B cell (primary cell): ENCODE measurements at regions not wholly inside any gene's neighbourhood (a gene's known extent, or its start where the extent isn't known, plus 50 kb on each side); places are given as distances from the start of the nearest gene placed in this dataset.

ENCODE experiments used
- ATAC-seq: fragments of 200-7000 bp; cut with Tn5 transposase; one replicate; pipeline ENCODE4 v1.10.0; 2021; ENCODE audit warnings: low read depth, mild to moderate bottlenecking, moderate number of reproducible peaks, moderate library complexity
- CTCF ChIA-PET: fragments of 350-600 bp; sonication (Branson Sonifier 250); formaldehyde crosslinking; loops from one replicate; lab custom pipeline; 2021; ENCODE audit warnings: antibody characterized with exemption, inconsistent platforms; lab: Charles Lee
- POLR2A ChIA-PET: fragments of 350-600 bp; sonication (Branson Sonifier 250); formaldehyde crosslinking; loops from one replicate; lab custom pipeline; 2021; ENCODE audit warnings: antibody characterized with exemption; lab: Charles Lee
- DNase-seq: peaks from one replicate; pipeline ENCODE4 v3.0.0; 2013
- H2AFZ ChIP-seq: 2 replicates; pipeline ENCODE4 v1.6.1; 2012; ENCODE audit warnings: mild to moderate bottlenecking, low read depth, low read length; ENCODE audit not compliant: insufficient read depth, poor library complexity, severe bottlenecking
- H3K27ac ChIP-seq, 2 donors: 1 replicate in 1 of 2; 2 replicates in 1 of 2; pipeline ENCODE4 v1.5.1; 2012 to 2013; ENCODE audit warnings: low read length in 2 of 2, mild to moderate bottlenecking in 2 of 2, moderate library complexity in 1 of 2
- H3K27me3 ChIP-seq, 4 experiments: fragments of 200-600 bp in 1 of 4; sonication (generic) in 1 of 4; replicated peaks in 1 of 4; 1 replicate in 2 of 4; 2 replicates in 2 of 4; pipeline versions ENCODE4 v1.6.1 to v1.7.0; 2013 to 2016; ENCODE audit warnings: low read length in 3 of 4, mild to moderate bottlenecking in 2 of 4, mixed read lengths in 1 of 4, moderate library complexity in 1 of 4; ENCODE audit not compliant: insufficient read depth in 4 of 4, control insufficient read depth in 3 of 4; ENCODE audit errors: control extremely low read depth in 1 of 4
- H3K36me3 ChIP-seq, 2 experiments: replicated peaks in 1 of 2; 1 replicate in 1 of 2; 2 replicates in 1 of 2; pipeline versions ENCODE4 v1.6.1 to v1.7.1; 2013; ENCODE audit warnings: low read length in 1 of 2; ENCODE audit not compliant: insufficient read depth in 2 of 2, control insufficient read depth in 1 of 2; ENCODE audit errors: control extremely low read depth in 1 of 2, extremely low read depth in 1 of 2
- H3K4me1 ChIP-seq, 2 donors: fragments of 200-600 bp in 1 of 2; sonication (generic) in 1 of 2; 1 replicate in 1 of 2; 2 replicates in 1 of 2; pipeline versions ENCODE4 v1.5.1 to v1.6.1; 2013 to 2017; ENCODE audit warnings: low read length in 2 of 2; ENCODE audit not compliant: control insufficient read depth in 2 of 2, insufficient read depth in 2 of 2
- H3K4me2 ChIP-seq: replicated peaks from 2 replicates; pipeline ENCODE3; 2012; ENCODE audit warnings: mild to moderate bottlenecking, low read depth, low read length; ENCODE audit not compliant: poor library complexity, severe bottlenecking
- H3K4me3 ChIP-seq, 5 experiments: fragments of 200-600 bp in 1 of 5; sonication (generic) in 1 of 5; 1 replicate in 3 of 5; 2 replicates in 2 of 5; pipeline versions ENCODE4 v1.5.1 to v1.7.0; 2011 to 2016; ENCODE audit warnings: low read length in 4 of 5, mild to moderate bottlenecking in 4 of 5, low read depth in 2 of 5, control low read depth in 1 of 5, moderate library complexity in 1 of 5; ENCODE audit not compliant: insufficient read depth in 1 of 5; ENCODE audit errors: control extremely low read depth in 1 of 5, extremely low read depth in 1 of 5
- H3K79me2 ChIP-seq: fragments of 200-600 bp; sonication (generic); one replicate; pipeline ENCODE4 v1.6.0; 2016; ENCODE audit warnings: low read length; ENCODE audit not compliant: control insufficient read depth, insufficient read depth
- H3K9ac ChIP-seq: fragments of 200-600 bp; sonication (generic); 2 replicates; pipeline ENCODE4 v1.6.1; 2017; ENCODE audit warnings: mild to moderate bottlenecking, low read length, moderate library complexity
- H3K9me3 ChIP-seq, 3 donors: one replicate each; pipeline versions ENCODE4 v1.6.1 to v1.7.1; 2013; ENCODE audit warnings: low read length in 2 of 3; ENCODE audit not compliant: control insufficient read depth in 2 of 3, insufficient read depth in 1 of 3; ENCODE audit errors: control extremely low read depth in 1 of 3
- H4K20me1 ChIP-seq: 2 replicates; pipeline ENCODE4 v1.6.0; 2012; ENCODE audit warnings: mild to moderate bottlenecking, low read length; ENCODE audit not compliant: insufficient read depth, control insufficient read depth, poor library complexity, severe bottlenecking
- H3K27ac Mint-ChIP-seq: one replicate; pipeline ENCODE4 v1.8.0; 2021; ENCODE audit warnings: mixed read lengths
- H3K27me3 Mint-ChIP-seq: one replicate; pipeline ENCODE4 v1.8.0; 2021; ENCODE audit warnings: mixed read lengths
- H3K4me1 Mint-ChIP-seq: one replicate; pipeline ENCODE4 v1.8.0; 2021; ENCODE audit warnings: mixed read lengths
- H3K4me3 Mint-ChIP-seq: one replicate; pipeline ENCODE4 v1.8.0; 2021; ENCODE audit warnings: mixed read lengths
- H3K9me3 Mint-ChIP-seq: one replicate; pipeline ENCODE4 v1.8.0; 2022; ENCODE audit warnings: mixed read lengths; ENCODE audit not compliant: insufficient read depth
- CTCF ChIP-seq: fragments of 200-600 bp; IDR thresholded peaks from one replicate; pipeline ENCODE4 v1.8.0; 2022; ENCODE audit warnings: antibody characterized with exemption, mild to moderate bottlenecking
- EZH2 ChIP-seq: IDR thresholded peaks from 2 replicates; pipeline ENCODE4 v1.6.1; 2012; ENCODE audit warnings: borderline replicate concordance, low read depth, mild to moderate bottlenecking, moderate library complexity, low read length; ENCODE audit not compliant: insufficient read depth, poor library complexity, severe bottlenecking
- WGBS: methylation state at CpG from one replicate; pipeline ENCODE4 v1.1.5; 2013; ENCODE audit warnings: missing lambda C conversion rate; ENCODE audit not compliant: insufficient coverage; 5-methylcytosine and 5-hydroxymethylcytosine counted together
- intact Hi-C: fragments of 100-400 bp; cut with micrococcal nuclease; formaldehyde crosslinking; loops from one replicate; pipeline ENCODE4 v1.10.0; 2022

GRCh38 chr5:152007653-152008335, 83.1 kb upstream of the GLRA1 start:
- H3K4me3 ChIP-seq: no peak overlapping the region
- no peaks in the 10 kb centered on the region for H3K9me3 ChIP-seq
- intact Hi-C loops: no loop called here
- no peaks in the 10 kb centered on the region for H3K36me3 ChIP-seq
- 20% methylated on average over 2 of the region's 3 CpGs for WGBS
- no peak overlapping the region for H3K4me3 Mint-ChIP-seq
- no peak overlapping the region for H2AFZ ChIP-seq
- H3K79me2 ChIP-seq: no peaks in the 10 kb centered on the region
- H4K20me1 ChIP-seq: no peaks in the 10 kb centered on the region
- DNase-seq: no peak
- TF ChIP-seq EZH2 (no peak), CTCF (no peak)
- H3K27me3 ChIP-seq: no peaks in the 10 kb centered on the region
- CTCF ChIA-PET: interaction anchor here (0.7 to 1.1 kb wide), 2 partner anchors 22 to 182 kb away, joined by 3 read pairs; no protein-coding TSS in a partner anchor
- no peaks in the 10 kb centered on the region for H3K9me3 Mint-ChIP-seq
- H3K27me3 Mint-ChIP-seq: peaks cover 6% of the 10 kb centered on the region
- ATAC-seq: no peak
- H3K4me1 Mint-ChIP-seq: no peaks in the 10 kb centered on the region
- H3K4me1 ChIP-seq: no peaks in the 10 kb centered on the region
- no peak overlapping the region for H3K27ac ChIP-seq
- POLR2A ChIA-PET: no interaction called here
- H3K27ac Mint-ChIP-seq: no peak overlapping the region
- no peak overlapping the region for H3K9ac ChIP-seq
- no peak overlapping the region for H3K4me2 ChIP-seq

GRCh38 chr5:152004095-152004494, 79.4 kb upstream of the GLRA1 start:
- no peak overlapping the region for H3K4me3 Mint-ChIP-seq
- Histone ChIP-seq H3K4me1 (no peaks in the 10 kb centered on the region), H3K4me3 (no peak overlapping the region), H2AFZ (no peak overlapping the region), H3K27ac (no peak overlapping the region), H3K27me3 (no peaks in the 10 kb centered on the region), H3K36me3 (no peaks in the 10 kb centered on the region), H3K9me3 (peaks cover 0 to 14% (median 0%) of the 10 kb centered on the region in 3 donors), H3K9ac (no peak overlapping the region), H4K20me1 (no peaks in the 10 kb centered on the region), H3K79me2 (no peaks in the 10 kb centered on the region), H3K4me2 (no peak overlapping the region)
- no peaks in the 10 kb centered on the region for H3K4me1 Mint-ChIP-seq
- DNase-seq (no peak), ATAC-seq (no peak)
- WGBS: 92% methylated on average over 12 of the region's 13 CpGs
- H3K27ac Mint-ChIP-seq: no peak overlapping the region
- ChIA-PET CTCF (no interaction called here), POLR2A (no interaction called here)
- intact Hi-C loops: no loop called here
- H3K27me3 Mint-ChIP-seq: peaks cover 6% of the 10 kb centered on the region
- peaks cover 5% of the 10 kb centered on the region for H3K9me3 Mint-ChIP-seq
- TF ChIP-seq CTCF (no peak), EZH2 (no peak)
